Liver (tissue), 8 donors: ENCODE measurements at regions not wholly inside any gene's neighbourhood (a gene's known extent, or its start where the extent isn't known, plus 50 kb on each side); places are given as distances from the start of the nearest gene placed in this dataset.
A peak's percentile ranks its signal among the peaks of the same experiment; 100 is the strongest.

Source experiments
- DNase-seq: peaks from one replicate; pipeline ENCODE4 v3.0.0-alpha.2; 2017; ENCODE audit warnings: low spot score
- H3K27ac ChIP-seq, 2 donors: one replicate each; pipeline ENCODE4 v1.7.0; 2013; ENCODE audit warnings: inconsistent platforms in 2 of 2, low read length in 2 of 2, control low read depth in 1 of 2, low read depth in 1 of 2, mild to moderate bottlenecking in 1 of 2
- H3K27me3 ChIP-seq, 4 donors: one replicate each; pipeline versions ENCODE4 v1.6.1 to v1.7.0; 2013; ENCODE audit warnings: low read length in 3 of 4, inconsistent platforms in 1 of 4, mild to moderate bottlenecking in 1 of 4, moderate library complexity in 1 of 4; ENCODE audit not compliant: control insufficient read depth in 4 of 4, insufficient read depth in 4 of 4
- H3K36me3 ChIP-seq, 4 donors: one replicate each; pipeline versions ENCODE4 v1.6.1 to v1.7.0; 2013; ENCODE audit warnings: low read length in 3 of 4, mild to moderate bottlenecking in 3 of 4, low read depth in 1 of 4, moderate library complexity in 1 of 4; ENCODE audit not compliant: control insufficient read depth in 4 of 4, insufficient read depth in 3 of 4
- H3K4me1 ChIP-seq, 4 donors: one replicate each; pipeline versions ENCODE4 v1.6.1 to v1.7.0; 2013; ENCODE audit warnings: low read length in 3 of 4, mild to moderate bottlenecking in 3 of 4, moderate library complexity in 1 of 4; ENCODE audit not compliant: control insufficient read depth in 4 of 4, insufficient read depth in 4 of 4
- H3K4me3 ChIP-seq, 3 donors: one replicate each; pipeline versions ENCODE4 v1.6.1 to v1.7.0; 2013; ENCODE audit warnings: low read length in 3 of 3, control low read depth in 1 of 3, low read depth in 1 of 3, mild to moderate bottlenecking in 1 of 3
- H3K9ac ChIP-seq, 2 donors: one replicate each; pipeline ENCODE4 v1.7.0; 2013; ENCODE audit warnings: low read length in 2 of 2, mild to moderate bottlenecking in 2 of 2, moderate library complexity in 2 of 2, control low read depth in 1 of 2, low read depth in 1 of 2
- H3K9me3 ChIP-seq, 4 donors: one replicate each; pipeline versions ENCODE4 v1.6.1 to v1.7.0; 2013; ENCODE audit warnings: low read length in 3 of 4; ENCODE audit not compliant: control insufficient read depth in 4 of 4
- CTCF ChIP-seq: fragments of 150-350 bp; IDR thresholded peaks from 2 replicates; pipeline ENCODE4 v1.5.1; 2017; ENCODE audit warnings: improper control_type of control experiment, low read depth, low read length; ENCODE audit not compliant: missing input control
- GABPA ChIP-seq, 2 donors: IDR thresholded peaks in 1 of 2; conservative IDR thresholded peaks in 1 of 2; 2 replicates each; pipeline ENCODE4 v1.6.1; 2016; ENCODE audit warnings: antibody characterized with exemption in 2 of 2, mild to moderate bottlenecking in 1 of 2, moderate library complexity in 1 of 2
- HNF4A ChIP-seq, 2 donors: conservative IDR thresholded peaks; 2 replicates each; pipeline ENCODE4 v1.6.1; 2016; ENCODE audit warnings: antibody characterized with exemption in 2 of 2, mild to moderate bottlenecking in 2 of 2
- HNF4G ChIP-seq: IDR thresholded peaks from 2 replicates; pipeline ENCODE4 v1.6.1; 2016; ENCODE audit warnings: antibody characterized with exemption
- NR2F2 ChIP-seq: IDR thresholded peaks from 2 replicates; pipeline ENCODE4 v1.6.1; 2016; ENCODE audit warnings: antibody characterized with exemption
- RAD21 ChIP-seq, 2 donors: IDR thresholded peaks; 2 replicates each; pipeline ENCODE4 v1.6.1; 2016; ENCODE audit warnings: antibody characterized with exemption in 2 of 2, mild to moderate bottlenecking in 2 of 2
- RXRA ChIP-seq, 2 donors: IDR thresholded peaks; 2 replicates each; pipeline ENCODE4 v1.6.1; 2017 to 2018; ENCODE audit warnings: antibody characterized with exemption in 2 of 2, mild to moderate bottlenecking in 1 of 2
- SP1 ChIP-seq: IDR thresholded peaks from 2 replicates; pipeline ENCODE4 v1.6.1; 2018; ENCODE audit warnings: antibody characterized with exemption, mild to moderate bottlenecking
- TAF1 ChIP-seq: conservative IDR thresholded peaks from 2 replicates; pipeline ENCODE4 v1.6.1; 2016; ENCODE audit warnings: antibody characterized with exemption, mild to moderate bottlenecking
- YY1 ChIP-seq: IDR thresholded peaks from 2 replicates; pipeline ENCODE4 v1.6.1; 2016; ENCODE audit warnings: antibody characterized with exemption, mild to moderate bottlenecking
- ZBTB33 ChIP-seq: IDR thresholded peaks from 2 replicates; pipeline ENCODE4 v1.6.1; 2016; ENCODE audit warnings: antibody characterized with exemption
- WGBS: extraction: QIAGEN DNeasy Blood & Tissue Kit; methylation state at CpG from one replicate; pipeline ENCODE4 v1.1.7; 2013; 5-methylcytosine and 5-hydroxymethylcytosine counted together
- TF ChIP-seq, protein P1 (sequence below): IDR thresholded peaks from 2 replicates; pipeline ENCODE4 v1.6.1; 2016; ENCODE audit warnings: antibody characterized with exemption, mild to moderate bottlenecking
- TF ChIP-seq, protein P2 (sequence below): IDR thresholded peaks from 2 replicates; pipeline ENCODE4 v1.6.1; 2016; ENCODE audit warnings: antibody characterized with exemption
- donor health status: healthy.
- donor health status: healthy.
- donor health status: healthy.
- donor health status: healthy.
- donor health status: healthy.

DNA sequence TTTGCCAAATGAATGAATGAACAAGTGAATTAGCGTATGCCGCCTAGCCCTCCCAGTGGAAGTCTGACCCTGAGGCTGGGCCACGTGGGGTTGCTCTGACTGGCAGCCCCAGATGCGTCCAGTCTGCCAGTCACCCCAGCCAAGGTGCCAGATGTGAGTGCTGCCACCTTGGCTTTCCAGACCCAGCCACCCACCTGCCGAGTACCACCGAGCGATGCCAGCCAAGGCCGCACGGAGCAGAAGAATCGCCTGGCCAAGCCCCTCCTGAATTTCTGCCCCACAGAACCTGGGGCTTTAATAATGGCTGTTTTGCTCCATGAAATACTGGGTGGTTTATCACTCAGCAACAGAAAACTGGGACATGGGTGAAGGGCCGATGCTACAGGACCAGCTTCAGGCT is 59.3 kb downstream of the ADRA2C start (continued):
- TF ChIP-seq SP1 (no peak), RXRA (IDR thresholded peaks at IDR 0.05) (no peak), GABPA (IDR thresholded peaks at IDR 0.05 in 1 of 2, conservative IDR thresholded peaks at IDR 0.05 in 1 of 2) (no peak)
- TF ChIP-seq, protein P1, sequence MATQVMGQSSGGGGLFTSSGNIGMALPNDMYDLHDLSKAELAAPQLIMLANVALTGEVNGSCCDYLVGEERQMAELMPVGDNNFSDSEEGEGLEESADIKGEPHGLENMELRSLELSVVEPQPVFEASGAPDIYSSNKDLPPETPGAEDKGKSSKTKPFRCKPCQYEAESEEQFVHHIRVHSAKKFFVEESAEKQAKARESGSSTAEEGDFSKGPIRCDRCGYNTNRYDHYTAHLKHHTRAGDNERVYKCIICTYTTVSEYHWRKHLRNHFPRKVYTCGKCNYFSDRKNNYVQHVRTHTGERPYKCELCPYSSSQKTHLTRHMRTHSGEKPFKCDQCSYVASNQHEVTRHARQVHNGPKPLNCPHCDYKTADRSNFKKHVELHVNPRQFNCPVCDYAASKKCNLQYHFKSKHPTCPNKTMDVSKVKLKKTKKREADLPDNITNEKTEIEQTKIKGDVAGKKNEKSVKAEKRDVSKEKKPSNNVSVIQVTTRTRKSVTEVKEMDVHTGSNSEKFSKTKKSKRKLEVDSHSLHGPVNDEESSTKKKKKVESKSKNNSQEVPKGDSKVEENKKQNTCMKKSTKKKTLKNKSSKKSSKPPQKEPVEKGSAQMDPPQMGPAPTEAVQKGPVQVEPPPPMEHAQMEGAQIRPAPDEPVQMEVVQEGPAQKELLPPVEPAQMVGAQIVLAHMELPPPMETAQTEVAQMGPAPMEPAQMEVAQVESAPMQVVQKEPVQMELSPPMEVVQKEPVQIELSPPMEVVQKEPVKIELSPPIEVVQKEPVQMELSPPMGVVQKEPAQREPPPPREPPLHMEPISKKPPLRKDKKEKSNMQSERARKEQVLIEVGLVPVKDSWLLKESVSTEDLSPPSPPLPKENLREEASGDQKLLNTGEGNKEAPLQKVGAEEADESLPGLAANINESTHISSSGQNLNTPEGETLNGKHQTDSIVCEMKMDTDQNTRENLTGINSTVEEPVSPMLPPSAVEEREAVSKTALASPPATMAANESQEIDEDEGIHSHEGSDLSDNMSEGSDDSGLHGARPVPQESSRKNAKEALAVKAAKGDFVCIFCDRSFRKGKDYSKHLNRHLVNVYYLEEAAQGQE, result no peak

DNA sequence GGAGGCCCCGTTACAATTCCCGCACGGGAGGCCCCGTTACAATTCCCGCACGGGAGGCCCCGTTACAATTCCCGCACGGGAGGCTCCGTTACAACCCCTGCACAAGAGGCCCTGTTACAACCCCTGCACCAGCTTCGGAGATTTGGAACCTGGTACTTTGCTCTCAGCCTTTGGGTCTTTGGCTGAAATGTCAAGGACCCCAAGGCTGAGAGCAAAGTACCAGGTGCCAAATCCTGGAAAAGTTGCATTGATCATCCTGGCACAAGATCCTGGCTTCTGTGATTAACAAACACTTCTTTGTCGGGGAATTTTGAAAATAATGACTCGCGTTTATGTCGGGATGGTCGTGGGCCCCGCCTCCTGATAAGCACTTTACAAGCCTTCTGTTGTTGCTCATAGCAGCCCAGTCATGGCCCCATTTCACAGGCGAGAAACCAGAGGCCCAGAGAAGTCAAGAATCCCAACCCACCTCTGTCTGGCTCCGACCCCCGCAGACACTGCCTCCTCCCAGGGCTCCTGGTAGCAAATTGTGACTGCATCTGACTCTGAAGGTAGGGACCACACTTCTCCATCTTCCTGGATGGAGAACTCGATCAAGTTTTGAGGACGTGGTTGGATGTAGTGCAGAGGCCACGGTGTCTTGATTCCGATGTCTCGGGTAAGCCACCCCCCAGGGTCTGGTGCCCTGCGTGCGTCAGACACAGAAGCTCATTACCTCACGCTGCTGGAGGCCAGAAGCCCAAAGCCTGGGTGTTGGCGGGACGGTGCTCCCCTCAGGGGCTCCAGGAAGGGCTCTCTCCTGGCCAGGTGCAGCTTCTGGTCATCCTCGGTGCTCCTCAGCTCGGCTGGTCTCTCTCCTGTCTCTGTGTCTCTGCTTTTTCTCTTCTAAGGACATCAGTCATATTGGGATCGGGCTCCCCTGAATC is 60.3 kb downstream of the ADRA2C start:
- TF ChIP-seq CTCF (no peak), NR2F2 (no peak), RAD21 (IDR thresholded peaks at IDR 0.05) (no peak), YY1 (no peak), HNF4A (conservative IDR thresholded peaks at IDR 0.05) (peak; percentile 72 to 91), TAF1 (no peak), HNF4G (peak; percentile 45), SP1 (peak; percentile 46), RXRA (IDR thresholded peaks at IDR 0.05) (peak; percentile 82 to 85), ZBTB33 (no peak)
- TF ChIP-seq, protein P2, sequence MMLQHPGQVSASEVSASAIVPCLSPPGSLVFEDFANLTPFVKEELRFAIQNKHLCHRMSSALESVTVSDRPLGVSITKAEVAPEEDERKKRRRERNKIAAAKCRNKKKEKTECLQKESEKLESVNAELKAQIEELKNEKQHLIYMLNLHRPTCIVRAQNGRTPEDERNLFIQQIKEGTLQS, result no peak
- 63% methylated on average over 33 of the region's 33 CpGs for WGBS
- Histone ChIP-seq H3K9ac (no peak overlapping the region), H3K9me3 (no peaks in the 10 kb centered on the region), H3K4me3 (no peak overlapping the region), H3K27me3 (no peaks in the 10 kb centered on the region), H3K27ac (no peak overlapping the region), H3K36me3 (no peaks in the 10 kb centered on the region), H3K4me1 (peaks cover 10 to 49% (median 37%) of the 10 kb centered on the region in 4 donors)
- DNase-seq, result no peak
